Smooth muscle cell (in vitro differentiated cells): ENCODE measurements at regions not wholly inside any gene's neighbourhood (a gene's known extent, or its start where the extent isn't known, plus 50 kb on each side); places are given as distances from the start of the nearest gene placed in this dataset.
A peak's percentile ranks its signal among the peaks of the same experiment; 100 is the strongest.

Experiments
- DNase-seq: peaks from one replicate; lab custom pipeline; 2025; ENCODE audit not compliant: unreplicated experiment; lab: John Stamatoyannopoulos, UW
- H2AFZ ChIP-seq: fragments of 200-600 bp; sonication (generic); 2 replicates; pipeline ENCODE4 v1.6.0; 2016; ENCODE audit warnings: antibody characterized with exemption, low read depth, mild to moderate bottlenecking
- H3F3A ChIP-seq: fragments of 200-600 bp; sonication (generic); 2 replicates; pipeline ENCODE4 v1.6.0; 2017; ENCODE audit warnings: antibody characterized with exemption, low read depth
- H3K27ac ChIP-seq: fragments of 200-600 bp; sonication (generic); 2 replicates; pipeline ENCODE4 v1.5.1; 2016; ENCODE audit warnings: low read depth, mild to moderate bottlenecking
- H3K27me3 ChIP-seq: fragments of 200-600 bp; sonication (generic); 2 replicates; pipeline ENCODE4 v1.6.1; 2016; ENCODE audit warnings: low read depth, mild to moderate bottlenecking
- H3K36me3 ChIP-seq: fragments of 200-600 bp; sonication (generic); 2 replicates; pipeline ENCODE4 v1.5.1; 2016; ENCODE audit warnings: low read depth
- H3K4me1 ChIP-seq: fragments of 200-600 bp; sonication (generic); 2 replicates; pipeline ENCODE4 v1.5.1; 2016; ENCODE audit warnings: low read depth
- H3K4me2 ChIP-seq: fragments of 200-600 bp; sonication (generic); 2 replicates; pipeline ENCODE4 v1.6.0; 2016; ENCODE audit warnings: mild to moderate bottlenecking
- H3K4me3 ChIP-seq: fragments of 200-600 bp; sonication (generic); 2 replicates; pipeline ENCODE4 v1.5.1; 2016; ENCODE audit warnings: mild to moderate bottlenecking
- H3K79me2 ChIP-seq: fragments of 200-600 bp; sonication (generic); 2 replicates; pipeline ENCODE4 v1.6.0; 2016; ENCODE audit warnings: low read depth, mild to moderate bottlenecking
- H3K9ac ChIP-seq: fragments of 200-600 bp; sonication (generic); 2 replicates; pipeline ENCODE4 v1.6.0; 2016; ENCODE audit warnings: low read depth
- H3K9me3 ChIP-seq: fragments of 200-600 bp; sonication (generic); replicated peaks from 2 replicates; pipeline ENCODE4 v1.5.1; 2016; ENCODE audit warnings: low read depth
- H4K20me1 ChIP-seq: fragments of 200-600 bp; sonication (generic); 2 replicates; pipeline ENCODE4 v1.6.0; 2016; ENCODE audit warnings: low read depth
- WGBS: methylation state at CpG from one replicate; pipeline ENCODE4 v1.1.7; 2016; ENCODE audit warnings: low lambda C conversion rate; 5-methylcytosine and 5-hydroxymethylcytosine counted together
- TF ChIP-seq, protein P1 (sequence below): fragments of 200-600 bp; sonication (generic); IDR thresholded peaks from 2 replicates; pipeline ENCODE4 v1.5.1; 2017; ENCODE audit warnings: borderline replicate concordance, mild to moderate bottlenecking, antibody characterized with exemption; ENCODE audit not compliant: insufficient read depth, poor library complexity, severe bottlenecking

DNA sequence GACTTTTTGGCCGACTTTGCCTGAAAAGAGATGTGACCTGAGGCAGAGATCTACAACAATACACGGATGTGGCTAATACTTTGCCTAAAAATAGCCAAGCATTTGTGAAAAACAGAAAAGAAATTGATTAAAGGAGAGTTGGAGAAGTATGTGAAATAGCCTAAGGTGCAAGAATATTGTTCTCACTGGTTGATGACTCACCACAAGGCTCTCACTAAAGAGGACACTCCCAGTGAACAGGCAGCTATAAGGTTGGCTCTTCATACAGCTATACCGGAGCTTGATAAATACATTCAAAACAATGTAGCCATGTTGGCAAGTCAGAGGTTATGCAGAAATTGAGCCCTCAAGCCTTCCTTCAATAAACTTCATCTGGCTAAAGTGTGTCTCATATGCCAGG, 317.2 kb upstream of the GRAMD2B start:
- DNase-seq = no peak
- no peaks in the 10 kb centered on the region for H3K36me3 ChIP-seq

DNA sequence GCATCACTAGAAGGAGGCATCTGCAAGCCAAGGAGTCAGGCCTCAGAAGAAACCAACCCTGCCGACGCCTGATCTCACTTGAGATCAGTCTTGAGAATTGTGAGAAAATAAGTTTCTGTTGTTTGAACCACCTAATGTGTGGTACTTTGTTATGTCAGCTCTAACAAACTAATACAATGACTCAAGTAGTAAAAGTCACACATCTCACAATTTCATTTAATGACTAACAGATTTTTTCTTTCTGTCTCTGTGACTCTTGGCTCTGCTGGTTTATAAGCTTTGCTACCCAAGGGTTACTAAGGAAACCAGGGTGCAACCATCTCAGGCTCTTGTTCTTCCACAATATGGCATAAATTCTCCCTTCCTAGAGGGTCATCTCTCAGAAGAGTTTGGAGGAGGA, 315.8 kb upstream of the GRAMD2B start:
- TF ChIP-seq, protein P1, sequence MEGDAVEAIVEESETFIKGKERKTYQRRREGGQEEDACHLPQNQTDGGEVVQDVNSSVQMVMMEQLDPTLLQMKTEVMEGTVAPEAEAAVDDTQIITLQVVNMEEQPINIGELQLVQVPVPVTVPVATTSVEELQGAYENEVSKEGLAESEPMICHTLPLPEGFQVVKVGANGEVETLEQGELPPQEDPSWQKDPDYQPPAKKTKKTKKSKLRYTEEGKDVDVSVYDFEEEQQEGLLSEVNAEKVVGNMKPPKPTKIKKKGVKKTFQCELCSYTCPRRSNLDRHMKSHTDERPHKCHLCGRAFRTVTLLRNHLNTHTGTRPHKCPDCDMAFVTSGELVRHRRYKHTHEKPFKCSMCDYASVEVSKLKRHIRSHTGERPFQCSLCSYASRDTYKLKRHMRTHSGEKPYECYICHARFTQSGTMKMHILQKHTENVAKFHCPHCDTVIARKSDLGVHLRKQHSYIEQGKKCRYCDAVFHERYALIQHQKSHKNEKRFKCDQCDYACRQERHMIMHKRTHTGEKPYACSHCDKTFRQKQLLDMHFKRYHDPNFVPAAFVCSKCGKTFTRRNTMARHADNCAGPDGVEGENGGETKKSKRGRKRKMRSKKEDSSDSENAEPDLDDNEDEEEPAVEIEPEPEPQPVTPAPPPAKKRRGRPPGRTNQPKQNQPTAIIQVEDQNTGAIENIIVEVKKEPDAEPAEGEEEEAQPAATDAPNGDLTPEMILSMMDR = no peak
- Histone ChIP-seq H3K36me3 (no peaks in the 10 kb centered on the region), H3K4me1 (peaks cover 5% of the 10 kb centered on the region), H3K9me3 (no peaks in the 10 kb centered on the region), H3K27me3 (no peaks in the 10 kb centered on the region), H3K4me2 (no peak overlapping the region), H3K27ac (no peak overlapping the region), H3K79me2 (no peaks in the 10 kb centered on the region), H3K9ac (no peak overlapping the region), H4K20me1 (no peaks in the 10 kb centered on the region), H3K4me3 (no peak overlapping the region), H2AFZ (no peak overlapping the region), H3F3A (peaks cover 5% of the 10 kb centered on the region)
- no peak for DNase-seq
- WGBS = 98% methylated on average over 2 of the region's 2 CpGs

More for the DNA sequence above, 317.2 kb upstream of the GRAMD2B start:
- Histone ChIP-seq H3K27me3 (no peaks in the 10 kb centered on the region), H3K9me3 (no peaks in the 10 kb centered on the region), H3K4me1 (peaks cover 5% of the 10 kb centered on the region), H3K4me3 (no peak overlapping the region), H4K20me1 (no peaks in the 10 kb centered on the region), H3F3A (peaks cover 5% of the 10 kb centered on the region), H3K4me2 (no peak overlapping the region), H3K79me2 (no peaks in the 10 kb centered on the region), H3K27ac (no peak overlapping the region), H3K9ac (no peak overlapping the region), H2AFZ (no peak overlapping the region)
- WGBS = 76% methylated on average over 3 of the region's 3 CpGs
- TF ChIP-seq, protein P1 = no peak

DNA sequence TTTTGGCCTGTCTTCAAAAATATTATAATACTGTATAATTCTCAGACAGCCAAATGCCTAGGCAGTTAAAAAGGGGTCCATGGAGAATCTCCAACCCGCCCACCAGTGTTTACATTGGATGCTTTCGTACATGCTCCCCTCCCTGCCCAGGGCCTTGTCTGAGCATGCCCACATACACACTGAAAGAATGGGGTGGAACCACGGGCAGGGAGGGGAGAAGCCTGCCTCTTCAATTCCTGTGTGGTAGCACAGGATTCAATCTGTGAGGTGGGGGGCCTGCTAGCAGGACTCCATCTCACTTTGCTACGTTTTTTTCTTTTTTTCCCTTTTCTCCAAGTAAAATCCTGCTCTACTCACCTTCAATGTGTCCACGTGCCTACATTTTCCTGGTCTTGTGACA, 314.7 kb upstream of the GRAMD2B start:
- Histone ChIP-seq H2AFZ (peak overlapping the region; percentile 38), H3K4me3 (no peak overlapping the region), H3K9ac (no peak overlapping the region), H3K4me1 (peaks cover 5% of the 10 kb centered on the region), H4K20me1 (no peaks in the 10 kb centered on the region), H3K27me3 (no peaks in the 10 kb centered on the region), H3F3A (peaks cover 5% of the 10 kb centered on the region), H3K36me3 (no peaks in the 10 kb centered on the region), H3K9me3 (no peaks in the 10 kb centered on the region), H3K27ac (no peak overlapping the region), H3K79me2 (no peaks in the 10 kb centered on the region), H3K4me2 (no peak overlapping the region)
- DNase-seq = no peak
- TF ChIP-seq, protein P1 = no peak
- WGBS = 69% methylated on average over 5 of the region's 5 CpGs

DNA sequence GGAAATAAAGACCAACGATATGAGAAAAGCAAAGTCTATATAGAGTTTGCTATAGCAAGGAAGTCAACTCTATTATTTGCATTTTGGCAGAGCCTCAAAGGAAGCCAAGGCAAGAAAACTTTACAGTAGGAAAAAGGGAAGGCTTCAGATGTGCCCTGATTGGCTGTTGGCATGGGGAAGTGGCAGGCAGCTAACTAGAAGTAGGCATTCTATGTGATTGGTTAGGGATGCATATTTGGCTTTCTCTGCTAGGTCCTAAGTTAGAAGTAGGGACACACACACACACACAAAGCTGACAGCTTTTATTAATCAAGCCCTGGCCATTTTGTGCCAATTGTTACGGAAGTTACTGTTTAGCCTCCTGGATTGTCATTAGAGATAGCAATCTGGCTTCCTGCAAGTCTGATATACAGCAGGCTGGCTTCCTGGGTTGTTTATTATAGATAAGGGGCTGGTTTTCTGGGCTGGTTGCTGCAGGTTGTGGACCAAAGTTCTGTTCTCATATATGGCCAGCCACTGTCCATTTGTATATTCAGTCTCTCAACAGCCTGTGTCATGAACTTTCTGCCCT, 308.1 kb upstream of the GRAMD2B start:
- TF ChIP-seq, protein P1 = no peak
- H3K9ac ChIP-seq = no peak overlapping the region
- no peak overlapping the region for H3K4me3 ChIP-seq
- no peak overlapping the region for H3K4me2 ChIP-seq
- 60% methylated on average over 2 of the region's 2 CpGs for WGBS
- H3K4me1 ChIP-seq = no peaks in the 10 kb centered on the region
- H3K27ac ChIP-seq = no peak overlapping the region
- no peaks in the 10 kb centered on the region for H4K20me1 ChIP-seq
- no peaks in the 10 kb centered on the region for H3K79me2 ChIP-seq
- H3K9me3 ChIP-seq = no peaks in the 10 kb centered on the region
- no peak overlapping the region for H2AFZ ChIP-seq
- DNase-seq = no peak
- no peaks in the 10 kb centered on the region for H3K36me3 ChIP-seq
- no peaks in the 10 kb centered on the region for H3F3A ChIP-seq
- H3K27me3 ChIP-seq = no peaks in the 10 kb centered on the region
